Vagina (tissue), 2 donors: ENCODE measurements at regions not wholly inside any gene's neighbourhood (a gene's known extent, or its start where the extent isn't known, plus 50 kb on each side); places are given as distances from the start of the nearest gene placed in this dataset.

ENCODE experiments used
- CTCF ChIP-seq, 3 experiments: fragments of 450-650 bp in 2 of 3; fragments of 200-600 bp in 1 of 3; sonication (generic) in 1 of 3; IDR thresholded peaks; one replicate each; pipeline ENCODE4 v1.5.1; 2017 to 2019; ENCODE audit warnings: antibody characterized with exemption in 3 of 3, mild to moderate bottlenecking in 2 of 3, moderate library complexity in 2 of 3
- POLR2AphosphoS5 ChIP-seq, 2 donors: sonication (generic); formaldehyde crosslinking; IDR thresholded peaks; one replicate each; pipeline ENCODE4 v1.9.0; 2017; ENCODE audit warnings: antibody characterized with exemption in 2 of 2, mild to moderate bottlenecking in 2 of 2, low read depth in 1 of 2; ENCODE audit not compliant: insufficient read depth in 1 of 2

- TF ChIP-seq POLR2AphosphoS5 (IDR thresholded peaks at IDR 0.05; ENCODE audit: insufficient read depth in 1 of 2, low read depth in 1 of 2): no peak
- TF ChIP-seq CTCF (IDR thresholded peaks at IDR 0.05): peak; percentile 25 to 48 (median 41)
These were observed 171.9 kb upstream of the GATA6 start for GRCh38 chr18:21997207-21998143.
